T47D (cell line): ENCODE measurements at regions not wholly inside any gene's neighbourhood (a gene's known extent, or its start where the extent isn't known, plus 50 kb on each side); places are given as distances from the start of the nearest gene placed in this dataset.

Experiments used
- DNase-seq, 2 experiments: peaks; one replicate each; pipeline versions ENCODE4 v3.0.0 to v3.0.0-alpha.2; 2011 to 2012; ENCODE audit warnings: low read depth in 1 of 2, low spot score in 1 of 2
- JUND ChIP-seq: IDR thresholded peaks from 2 replicates; pipeline ENCODE4 v1.6.1; 2012; ENCODE audit warnings: low read depth
- in situ Hi-C: cut with HindIII; loops from 2 replicates; pipeline ENCODE4 v1.10.0; 2016; ENCODE audit warnings: low sequenced_read_pairs, low pct_unique_long_range_greater_than_20kb

DNA sequence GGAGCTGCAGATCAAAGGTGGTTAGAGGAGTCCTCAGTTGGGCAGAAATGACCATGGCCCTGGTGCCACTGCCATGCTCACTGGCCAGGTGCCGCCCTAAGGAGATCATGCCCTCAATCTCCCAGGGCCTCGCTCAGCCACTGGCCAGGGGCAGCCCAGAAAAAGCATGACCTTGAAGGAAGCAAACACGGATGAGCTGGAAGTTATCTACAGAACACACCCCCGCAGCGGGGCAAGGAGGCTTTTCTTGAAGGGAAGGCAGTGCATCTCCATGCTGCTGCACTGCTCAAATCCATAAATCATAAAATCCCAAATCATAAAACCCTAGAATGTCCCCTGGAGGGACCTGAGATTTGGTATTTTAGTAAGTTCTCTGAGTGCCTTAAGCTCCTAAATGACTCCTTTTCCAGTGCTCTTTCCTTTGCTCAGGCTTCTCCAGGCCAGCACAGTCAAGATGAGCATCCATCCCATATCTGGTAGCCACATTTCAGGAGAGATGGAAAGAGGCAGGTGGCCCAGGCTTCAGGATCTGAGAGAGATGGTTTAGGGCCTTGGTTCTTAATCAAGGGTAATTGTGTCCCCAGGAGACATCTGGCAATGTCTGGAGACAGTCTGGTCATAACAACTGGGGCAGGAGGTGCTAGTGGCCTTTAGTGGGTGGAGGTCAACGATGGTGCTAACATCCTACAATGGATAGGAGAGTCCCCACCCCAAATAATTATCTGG is 217.3 kb downstream of the RBM19 start:
- in situ Hi-C loops, result no loop called here
- DNase-seq, result no peak
- TF ChIP-seq JUND, result no peak

DNA sequence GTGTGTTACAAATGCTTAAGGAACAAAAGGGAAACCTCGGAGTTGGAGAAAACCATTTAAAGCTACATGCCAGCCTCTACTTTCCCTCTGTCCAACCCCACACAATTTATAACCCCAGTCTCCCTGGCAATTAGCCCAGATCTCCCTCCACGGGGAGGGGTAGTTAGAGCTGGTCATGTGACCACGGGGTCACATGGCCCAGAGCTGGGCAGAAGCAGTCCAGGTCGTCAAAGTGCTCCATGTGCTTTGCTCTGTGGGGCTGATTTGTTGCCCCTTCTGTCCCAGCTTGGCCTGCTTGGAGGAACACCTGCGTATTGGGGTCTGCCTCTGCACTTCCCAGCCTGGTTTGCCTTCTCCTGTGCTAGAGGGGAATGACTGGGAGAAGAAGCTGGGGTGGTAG is 219.1 kb downstream of the RBM19 start:
- in situ Hi-C loops, result no loop called here
- TF ChIP-seq JUND, result no peak
- no peak for DNase-seq

DNA sequence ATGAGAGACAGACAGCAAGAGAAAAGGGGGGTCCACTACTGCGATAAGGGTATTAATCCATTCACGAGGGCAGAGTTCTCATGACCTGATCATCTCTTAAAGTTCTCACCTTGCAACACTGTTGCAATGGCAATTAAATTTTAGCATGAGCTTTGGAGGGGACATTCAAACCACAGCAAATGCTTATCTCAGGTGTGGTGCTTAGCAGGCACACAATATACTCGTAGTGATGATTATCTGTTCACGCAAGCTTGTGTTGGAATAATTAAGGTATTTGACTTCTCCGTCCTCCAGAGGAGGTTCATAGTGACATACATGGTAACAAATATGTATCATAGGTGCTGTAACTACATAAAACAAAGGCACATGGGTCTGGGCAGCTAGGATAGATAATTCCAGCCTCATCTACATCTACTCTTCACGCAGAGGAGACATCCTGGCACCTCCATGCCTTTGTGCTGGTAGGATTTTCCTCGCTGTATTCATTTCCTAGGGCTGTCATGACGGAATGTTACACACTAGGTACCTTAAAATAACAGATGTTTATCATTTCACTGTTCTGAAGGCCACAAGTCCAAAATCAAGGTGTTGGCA is 221.2 kb downstream of the RBM19 start:
- no peak for DNase-seq
- TF ChIP-seq JUND, result no peak
- in situ Hi-C loops, result no loop called here

DNA sequence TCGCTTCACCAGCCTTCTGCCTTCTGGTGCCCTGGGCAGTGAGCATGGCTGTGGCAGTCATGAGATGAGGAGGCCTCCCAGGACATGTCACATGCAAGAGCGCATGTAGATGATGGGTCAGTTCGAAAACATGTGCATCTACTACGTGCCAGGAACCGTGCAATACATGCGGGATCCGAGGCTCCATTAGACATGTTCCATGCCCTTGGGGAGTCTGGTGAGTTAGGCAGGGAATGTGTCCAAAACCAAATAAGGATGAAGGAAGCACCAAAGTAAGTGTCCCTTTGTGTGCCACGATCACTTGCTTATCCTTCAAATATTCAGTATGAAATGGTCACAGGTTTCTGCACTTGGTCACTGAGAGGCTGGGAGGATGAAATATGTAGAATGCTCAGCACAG is 223.3 kb downstream of the RBM19 start:
- DNase-seq, result no peak
- in situ Hi-C loops, result no loop called here
- TF ChIP-seq JUND, result no peak

DNA sequence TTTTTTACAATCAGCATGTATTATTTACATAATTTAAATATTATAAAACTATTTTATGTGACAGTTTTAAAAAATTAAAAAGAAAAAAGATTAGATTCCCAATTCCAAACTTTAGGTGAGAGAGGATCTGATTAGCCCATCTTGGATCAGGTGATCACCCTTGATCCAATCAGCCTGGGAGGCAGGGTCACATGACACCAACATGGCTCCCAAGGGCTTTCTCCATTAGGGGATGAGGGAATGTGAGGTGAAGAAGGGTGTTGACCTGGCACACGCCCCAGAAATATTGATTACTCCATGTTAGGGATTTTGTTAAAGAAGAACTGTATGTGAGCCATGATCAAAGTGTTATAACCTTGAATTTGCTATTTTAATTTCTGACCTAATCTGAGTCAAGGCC is 225.4 kb downstream of the RBM19 start:
- no peak for DNase-seq
- TF ChIP-seq JUND, result no peak
- in situ Hi-C loops, result no loop called here

DNA sequence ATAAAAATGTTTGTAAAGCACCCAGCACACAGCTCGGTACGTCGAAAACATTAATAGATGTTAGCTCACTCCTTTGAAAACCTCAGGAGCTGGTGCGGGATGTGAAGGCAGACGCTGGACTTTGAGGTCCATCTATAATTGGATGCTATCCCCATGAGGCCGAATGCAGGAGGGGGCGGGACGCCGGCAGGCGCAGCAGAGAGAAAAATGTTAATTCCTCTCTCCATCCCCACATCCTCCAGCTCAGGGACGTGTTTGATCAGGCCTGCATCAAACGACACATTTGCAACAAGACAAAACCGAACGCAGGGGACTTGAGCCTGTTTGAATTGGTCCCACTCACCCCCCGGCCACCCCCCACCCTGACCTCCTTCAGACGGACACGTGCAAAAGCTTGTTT is 231.0 kb downstream of the RBM19 start:
- in situ Hi-C loops, result no loop called here
- no peak for TF ChIP-seq JUND
- DNase-seq, result no peak

DNA sequence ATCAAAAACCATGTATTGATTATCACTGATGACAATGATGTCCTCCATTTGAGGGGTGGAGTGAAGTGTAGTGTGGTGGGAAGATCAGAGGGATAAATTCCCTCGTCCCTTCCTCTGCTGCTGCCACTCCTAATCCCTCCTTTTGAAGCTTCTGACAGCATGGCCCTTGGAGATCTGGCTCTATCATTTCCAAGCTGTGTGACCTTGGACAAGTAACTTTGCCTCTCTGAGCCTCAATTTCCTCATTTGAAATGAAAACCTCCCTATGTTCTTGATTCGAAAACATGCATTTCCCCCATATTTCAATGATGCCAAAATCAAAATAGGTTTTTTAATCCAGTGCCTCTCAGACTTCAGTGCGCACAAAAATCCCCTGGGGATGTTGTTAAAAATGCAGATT is 231.6 kb downstream of the RBM19 start:
- DNase-seq, result no peak
- no peak for TF ChIP-seq JUND
- in situ Hi-C loops, result no loop called here

DNA sequence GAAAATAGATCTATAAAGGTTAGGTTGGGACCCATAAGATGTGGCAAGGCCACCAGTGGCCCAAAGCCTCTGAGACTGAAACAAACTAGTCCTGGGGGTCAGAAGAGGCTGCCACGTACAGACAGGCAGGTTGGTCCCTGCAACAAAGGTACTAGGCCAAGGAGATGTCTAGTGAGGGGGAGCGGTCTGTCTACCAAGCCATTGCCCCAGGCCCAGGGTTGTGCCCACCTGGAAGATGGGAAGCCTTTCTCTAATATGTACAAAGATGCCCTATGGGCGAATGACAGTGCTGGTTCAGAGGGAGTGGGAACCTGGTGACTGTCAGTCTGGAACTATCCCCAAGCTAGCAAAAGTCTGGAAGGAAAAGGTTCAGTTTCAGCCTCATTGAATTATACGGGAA is 233.2 kb downstream of the RBM19 start:
- in situ Hi-C loops, result no loop called here
- DNase-seq, result no peak
- no peak for TF ChIP-seq JUND

DNA sequence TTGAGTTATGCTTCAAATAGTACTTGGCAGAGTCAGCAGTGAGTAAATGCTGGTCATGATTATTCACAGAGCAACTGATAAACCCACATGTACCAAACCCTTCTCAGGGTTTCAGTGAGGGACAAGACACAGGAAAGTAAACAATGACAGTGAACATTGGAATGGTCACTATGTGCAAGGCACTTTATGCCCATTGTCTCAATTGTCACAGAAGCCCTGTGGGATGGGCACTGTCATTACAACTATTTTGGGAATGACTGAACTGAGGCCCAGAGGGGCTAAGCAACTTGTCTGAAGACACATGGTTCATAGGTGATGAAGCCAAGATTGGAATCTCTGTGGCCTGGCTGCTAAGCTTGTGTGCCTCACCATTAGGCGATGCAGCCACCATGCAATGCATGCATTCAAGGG is 238.5 kb downstream of the RBM19 start:
- in situ Hi-C loops, result no loop called here
- DNase-seq, result peak in 1 of 2 experiments; percentile 43
- no peak for TF ChIP-seq JUND

DNA sequence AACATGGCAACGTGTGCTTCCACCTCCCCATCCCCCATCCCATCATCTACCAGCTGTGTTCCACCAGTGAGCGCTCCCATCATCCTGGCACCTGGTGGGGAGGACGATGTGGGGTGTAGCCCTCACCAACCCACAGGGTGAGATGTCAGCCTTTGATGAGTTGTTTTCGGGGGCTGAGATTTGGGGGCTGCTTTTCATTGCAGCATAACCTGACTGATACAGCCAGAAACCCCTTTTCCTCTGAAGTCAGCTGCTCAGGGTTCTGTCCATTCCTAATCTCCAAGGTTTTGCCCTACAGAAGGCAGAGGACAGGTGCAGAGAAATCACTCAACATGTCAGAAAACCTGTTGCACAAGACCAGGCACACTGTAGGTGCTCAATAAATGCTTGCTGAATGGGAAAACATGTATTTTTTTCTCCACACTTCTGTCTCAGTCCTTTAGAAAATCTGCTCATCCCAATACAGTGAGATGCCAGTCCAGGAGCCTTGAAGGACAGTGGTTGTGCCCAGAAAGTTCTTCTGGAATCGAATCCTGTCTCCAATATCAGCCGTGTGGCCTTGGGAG is 239.8 kb downstream of the RBM19 start:
- no peak for TF ChIP-seq JUND
- in situ Hi-C loops, result no loop called here

DNA sequence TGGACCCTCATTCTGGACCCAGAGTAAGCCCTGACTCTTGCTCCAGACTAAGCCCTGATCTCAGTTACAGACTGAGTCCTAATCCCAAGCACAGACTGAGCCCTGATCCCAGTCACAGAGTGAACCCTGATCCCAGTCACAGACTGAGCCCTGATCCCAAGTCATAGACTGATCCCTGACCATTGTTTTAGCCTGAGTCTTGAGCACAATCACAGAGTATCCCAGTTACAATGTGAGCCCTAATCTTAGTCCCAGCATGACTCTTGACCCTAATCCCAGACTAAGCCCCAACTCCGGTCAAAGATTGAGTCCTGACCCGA is 240.6 kb downstream of the RBM19 start:
- no peak for DNase-seq
- in situ Hi-C loops, result no loop called here
- TF ChIP-seq JUND, result no peak

More for the DNA sequence above, 239.8 kb downstream of the RBM19 start:
- no peak for DNase-seq

DNA sequence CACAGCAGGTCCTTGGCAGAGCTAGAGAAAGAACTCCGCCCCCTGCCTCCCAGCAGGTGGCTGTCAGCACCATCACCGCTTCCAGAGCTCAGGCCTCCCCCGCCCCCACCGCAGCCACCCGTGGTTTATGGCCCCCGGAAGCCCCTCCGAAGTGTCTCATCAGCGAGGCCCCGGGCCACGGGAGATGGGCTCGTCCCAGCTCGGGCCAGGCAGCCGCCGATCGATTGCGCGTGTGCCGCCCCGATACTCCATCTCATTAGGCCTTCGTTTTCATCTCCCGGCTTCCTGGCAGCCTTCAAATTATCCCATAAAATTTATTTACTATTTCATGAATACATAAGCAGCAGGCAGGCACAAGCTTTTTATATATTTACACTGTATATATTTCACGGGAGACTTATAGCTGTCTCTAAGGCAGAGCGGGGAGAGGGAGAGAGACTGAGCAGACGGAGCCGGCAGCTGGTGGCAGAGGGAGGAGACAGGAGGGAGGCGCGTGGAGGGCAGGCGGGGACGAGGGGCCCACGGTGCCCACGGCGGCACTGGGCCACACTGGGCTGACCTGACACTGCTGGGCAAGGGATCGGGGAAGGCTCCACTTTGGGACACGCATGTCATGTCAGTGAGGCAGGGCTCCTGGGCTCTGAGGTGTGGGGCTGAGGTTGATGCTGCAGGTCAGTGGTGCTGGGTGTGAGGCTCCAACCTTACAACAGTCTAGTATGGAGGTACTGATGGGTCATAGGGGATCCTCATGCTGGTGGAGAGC is 241.2 kb downstream of the RBM19 start:
- DNase-seq, result no peak
- in situ Hi-C loops, result no loop called here
- no peak for TF ChIP-seq JUND

DNA sequence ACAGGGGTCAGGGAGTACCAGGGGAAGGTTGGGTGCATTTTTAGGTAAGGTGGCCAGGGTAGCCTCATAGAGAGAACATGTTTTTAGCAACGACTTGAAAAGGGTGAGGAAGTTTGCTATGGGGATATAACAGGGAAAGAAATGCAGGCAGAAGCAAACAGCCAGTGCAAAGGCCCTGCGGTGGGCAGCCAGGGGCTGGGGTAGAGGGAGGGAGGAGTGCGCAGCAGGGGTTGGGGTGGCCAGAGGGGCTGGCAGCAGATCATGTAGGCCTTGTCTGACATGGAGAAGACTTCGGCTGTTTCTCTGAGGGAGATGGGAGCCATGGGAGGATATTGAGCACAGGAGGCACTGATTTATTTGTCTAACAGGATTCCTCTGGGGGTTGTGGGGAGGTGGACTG is 242.5 kb downstream of the RBM19 start:
- no peak for TF ChIP-seq JUND
- DNase-seq, result no peak
- in situ Hi-C loops, result no loop called here
